ENCODE measurements at regions not wholly inside any gene's neighbourhood (a gene's known extent, or its start where the extent isn't known, plus 50 kb on each side); places are given as distances from the start of the nearest gene placed in this dataset.

GRCh38 chr14:48251290-48251689 lies 575.9 kb upstream of the MDGA2 start:
- TF ChIP-seq POLR2A (IDR thresholded peaks at IDR 0.05), result no peak
- no peak for TF ChIP-seq CTCF (IDR thresholded peaks at IDR 0.05)

Measured in adrenal gland (tissue), 5 donors.